Prostate gland (tissue), 2 donors: ENCODE measurements at regions not wholly inside any gene's neighbourhood (a gene's known extent, or its start where the extent isn't known, plus 50 kb on each side); places are given as distances from the start of the nearest gene placed in this dataset.

Source experiments
- POLR2A ChIP-seq: fragments of 450-650 bp; IDR thresholded peaks from one replicate; pipeline ENCODE4 v1.6.1; 2016; ENCODE audit warnings: antibody characterized with exemption, mild to moderate bottlenecking
- TF ChIP-seq, protein P1 (sequence below), 4 experiments: fragments of 200-600 bp in 2 of 4; fragments of 450-650 bp in 2 of 4; sonication (generic) in 2 of 4; IDR thresholded peaks; 1 replicate in 3 of 4; 2 replicates in 1 of 4; pipeline ENCODE4 v1.5.1; 2016 to 2019; ENCODE audit warnings: antibody characterized with exemption in 4 of 4, mild to moderate bottlenecking in 2 of 4, moderate library complexity in 2 of 4

DNA sequence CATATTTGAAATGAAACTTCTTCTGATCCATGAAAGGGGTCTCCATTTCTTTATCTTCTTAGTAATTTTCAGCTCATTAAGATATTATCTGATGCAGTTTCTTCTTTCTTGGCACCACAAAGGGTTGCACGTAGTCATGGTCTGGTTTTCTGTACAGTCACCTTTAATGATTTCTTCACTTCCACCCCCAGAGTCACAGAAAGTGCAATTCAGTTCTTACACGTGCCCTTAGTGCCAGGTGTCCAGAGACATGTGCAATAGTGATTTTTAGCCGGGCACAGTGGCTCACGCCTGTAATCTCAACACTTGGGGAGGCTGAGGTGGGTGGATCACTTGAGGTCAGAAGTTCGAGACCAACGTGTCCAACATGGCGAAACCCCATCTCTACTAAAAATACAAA is 202.8 kb upstream of the MTNR1B start:
- TF ChIP-seq, protein P1, sequence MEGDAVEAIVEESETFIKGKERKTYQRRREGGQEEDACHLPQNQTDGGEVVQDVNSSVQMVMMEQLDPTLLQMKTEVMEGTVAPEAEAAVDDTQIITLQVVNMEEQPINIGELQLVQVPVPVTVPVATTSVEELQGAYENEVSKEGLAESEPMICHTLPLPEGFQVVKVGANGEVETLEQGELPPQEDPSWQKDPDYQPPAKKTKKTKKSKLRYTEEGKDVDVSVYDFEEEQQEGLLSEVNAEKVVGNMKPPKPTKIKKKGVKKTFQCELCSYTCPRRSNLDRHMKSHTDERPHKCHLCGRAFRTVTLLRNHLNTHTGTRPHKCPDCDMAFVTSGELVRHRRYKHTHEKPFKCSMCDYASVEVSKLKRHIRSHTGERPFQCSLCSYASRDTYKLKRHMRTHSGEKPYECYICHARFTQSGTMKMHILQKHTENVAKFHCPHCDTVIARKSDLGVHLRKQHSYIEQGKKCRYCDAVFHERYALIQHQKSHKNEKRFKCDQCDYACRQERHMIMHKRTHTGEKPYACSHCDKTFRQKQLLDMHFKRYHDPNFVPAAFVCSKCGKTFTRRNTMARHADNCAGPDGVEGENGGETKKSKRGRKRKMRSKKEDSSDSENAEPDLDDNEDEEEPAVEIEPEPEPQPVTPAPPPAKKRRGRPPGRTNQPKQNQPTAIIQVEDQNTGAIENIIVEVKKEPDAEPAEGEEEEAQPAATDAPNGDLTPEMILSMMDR (IDR thresholded peaks at IDR 0.05), result no peak
- TF ChIP-seq POLR2A, result no peak
